ENCODE measurements at regions not wholly inside any gene's neighbourhood (a gene's known extent, or its start where the extent isn't known, plus 50 kb on each side); places are given as distances from the start of the nearest gene placed in this dataset.

DNA sequence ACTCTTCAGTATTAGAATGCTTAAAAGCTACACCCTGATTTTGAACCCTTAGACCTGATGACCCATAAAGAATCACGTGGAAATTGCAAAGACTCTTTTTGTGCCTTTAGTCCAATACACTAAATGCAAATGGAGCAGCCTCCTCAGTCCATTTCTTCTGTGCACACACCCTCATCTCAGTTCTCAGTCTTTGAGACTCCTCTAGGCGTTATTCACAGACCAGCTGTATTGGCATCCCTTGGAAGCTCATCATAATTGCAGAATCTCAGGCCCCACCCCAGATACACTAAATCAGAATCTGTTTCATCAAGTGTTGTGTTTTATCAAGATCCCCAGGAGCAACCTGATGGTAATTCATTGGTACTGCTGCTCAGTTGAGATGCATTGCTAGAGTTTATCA, 335.0 kb upstream of the ATP5MC3 start:
- Mint-ChIP-seq H3K4me3 (no peak overlapping the region), H3K4me1 (no peaks in the 10 kb centered on the region)
- TF ChIP-seq, protein P1, sequence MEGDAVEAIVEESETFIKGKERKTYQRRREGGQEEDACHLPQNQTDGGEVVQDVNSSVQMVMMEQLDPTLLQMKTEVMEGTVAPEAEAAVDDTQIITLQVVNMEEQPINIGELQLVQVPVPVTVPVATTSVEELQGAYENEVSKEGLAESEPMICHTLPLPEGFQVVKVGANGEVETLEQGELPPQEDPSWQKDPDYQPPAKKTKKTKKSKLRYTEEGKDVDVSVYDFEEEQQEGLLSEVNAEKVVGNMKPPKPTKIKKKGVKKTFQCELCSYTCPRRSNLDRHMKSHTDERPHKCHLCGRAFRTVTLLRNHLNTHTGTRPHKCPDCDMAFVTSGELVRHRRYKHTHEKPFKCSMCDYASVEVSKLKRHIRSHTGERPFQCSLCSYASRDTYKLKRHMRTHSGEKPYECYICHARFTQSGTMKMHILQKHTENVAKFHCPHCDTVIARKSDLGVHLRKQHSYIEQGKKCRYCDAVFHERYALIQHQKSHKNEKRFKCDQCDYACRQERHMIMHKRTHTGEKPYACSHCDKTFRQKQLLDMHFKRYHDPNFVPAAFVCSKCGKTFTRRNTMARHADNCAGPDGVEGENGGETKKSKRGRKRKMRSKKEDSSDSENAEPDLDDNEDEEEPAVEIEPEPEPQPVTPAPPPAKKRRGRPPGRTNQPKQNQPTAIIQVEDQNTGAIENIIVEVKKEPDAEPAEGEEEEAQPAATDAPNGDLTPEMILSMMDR (IDR thresholded peaks at IDR 0.05; ENCODE audit: unreplicated experiment in 3 of 3), result no peak

DNA sequence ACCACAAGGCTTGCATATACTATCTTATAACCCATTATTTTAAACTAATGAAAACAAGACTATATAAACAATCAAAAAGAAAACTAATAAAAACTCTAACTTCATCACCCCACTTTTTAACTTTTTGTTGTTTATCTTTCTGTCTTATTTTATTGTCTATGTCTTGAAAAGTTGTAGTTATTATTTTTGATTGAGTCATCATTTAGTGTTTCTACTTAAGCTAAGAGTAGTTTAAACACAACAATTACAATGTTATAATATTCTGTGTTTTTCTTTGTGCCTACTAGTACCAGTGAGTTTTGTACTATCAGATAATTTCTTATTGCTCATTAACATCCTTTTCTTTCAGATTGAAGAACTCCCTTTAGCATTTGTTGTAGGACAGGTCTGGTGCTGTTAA, 318.7 kb upstream of the ATP5MC3 start:
- Mint-ChIP-seq H3K9me3 (peaks cover 46% of the 10 kb centered on the region), H3K4me1 (no peaks in the 10 kb centered on the region), H3K36me3 (ENCODE audit: low read depth) (no peaks in the 10 kb centered on the region), H3K27me3 (ENCODE audit: low read depth) (peaks cover 3% of the 10 kb centered on the region), H3K27ac (no peak overlapping the region), H3K4me3 (no peak overlapping the region)
- TF ChIP-seq, protein P1 (IDR thresholded peaks at IDR 0.05; ENCODE audit: unreplicated experiment in 3 of 3), result no peak

More for the DNA sequence above, 335.0 kb upstream of the ATP5MC3 start:
- no peaks in the 10 kb centered on the region for H3K36me3 Mint-ChIP-seq (ENCODE audit: low read depth)
- no peak overlapping the region for H3K27ac Mint-ChIP-seq
- H3K9me3 Mint-ChIP-seq, result peaks cover 6% of the 10 kb centered on the region
- peaks cover 22% of the 10 kb centered on the region for H3K27me3 Mint-ChIP-seq (ENCODE audit: low read depth)

DNA sequence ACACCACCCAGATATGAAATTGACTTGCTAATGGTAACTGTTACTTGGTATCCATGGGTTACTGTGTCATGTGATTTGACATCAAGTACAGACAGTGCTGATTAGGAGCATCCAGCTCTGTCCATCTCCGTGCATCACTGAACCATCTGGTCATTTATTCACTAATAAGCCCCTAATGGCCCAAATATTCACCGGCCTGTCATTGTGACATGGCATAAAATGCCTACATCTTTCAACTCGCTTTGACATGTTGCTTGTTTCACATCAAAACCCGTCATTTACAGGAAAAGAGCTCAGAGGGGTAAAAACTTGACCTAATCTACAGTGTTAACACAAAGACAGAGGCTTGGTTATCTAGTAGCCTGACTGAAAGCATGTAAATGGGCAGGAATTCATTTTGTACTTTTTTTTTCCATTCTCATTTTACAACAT, 308.9 kb upstream of the ATP5MC3 start:
- peak overlapping the region in 1 of 3 experiments; percentile 26 for H3K27ac Mint-ChIP-seq
- TF ChIP-seq, protein P1 (IDR thresholded peaks at IDR 0.05; ENCODE audit: unreplicated experiment in 3 of 3), result no peak
- no peaks in the 10 kb centered on the region for H3K36me3 Mint-ChIP-seq (ENCODE audit: low read depth)
- H3K4me1 Mint-ChIP-seq, result no peaks in the 10 kb centered on the region
- no peaks in the 10 kb centered on the region for H3K27me3 Mint-ChIP-seq (ENCODE audit: low read depth)
- peaks cover 8% of the 10 kb centered on the region for H3K9me3 Mint-ChIP-seq
- H3K4me3 Mint-ChIP-seq, result no peak overlapping the region

DNA sequence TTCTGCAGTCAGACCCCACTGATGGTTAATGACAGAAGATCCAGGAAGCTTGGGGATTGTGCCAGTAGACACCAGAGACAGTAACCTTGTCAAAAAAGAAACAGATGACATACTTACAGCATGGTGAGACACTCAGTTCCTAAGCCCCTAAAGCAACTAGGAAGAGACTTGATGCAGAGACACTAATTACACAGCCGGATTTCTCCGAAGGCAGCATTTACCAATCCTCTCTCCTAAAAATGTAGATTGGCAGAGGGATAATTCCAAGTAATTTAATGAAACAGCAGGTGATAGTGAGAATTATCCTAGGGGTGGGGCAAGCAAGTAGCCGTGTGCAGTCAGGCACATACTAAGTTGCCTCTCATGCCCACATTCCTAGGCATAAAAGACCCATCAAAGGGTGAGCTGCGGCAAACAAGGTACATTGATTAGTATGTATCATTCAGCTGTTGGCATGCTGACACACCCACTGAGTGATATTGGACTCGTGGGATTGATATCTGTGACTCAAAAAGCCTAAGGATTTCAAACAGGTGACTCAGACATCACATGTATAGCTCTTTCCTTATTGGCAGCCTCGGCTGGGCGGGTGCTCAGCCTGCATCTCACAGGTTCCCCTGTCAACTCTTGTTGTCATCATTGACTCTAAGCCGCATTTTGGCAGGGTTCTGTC, 296.7 kb upstream of the ATP5MC3 start:
- Mint-ChIP-seq H3K36me3 (ENCODE audit: low read depth) (no peaks in the 10 kb centered on the region), H3K27me3 (ENCODE audit: low read depth) (peaks cover 5% of the 10 kb centered on the region), H3K4me1 (no peaks in the 10 kb centered on the region), H3K4me3 (no peak overlapping the region), H3K9me3 (no peaks in the 10 kb centered on the region), H3K27ac (no peak overlapping the region)
- TF ChIP-seq, protein P1 (IDR thresholded peaks at IDR 0.05; ENCODE audit: unreplicated experiment in 3 of 3), result no peak

DNA sequence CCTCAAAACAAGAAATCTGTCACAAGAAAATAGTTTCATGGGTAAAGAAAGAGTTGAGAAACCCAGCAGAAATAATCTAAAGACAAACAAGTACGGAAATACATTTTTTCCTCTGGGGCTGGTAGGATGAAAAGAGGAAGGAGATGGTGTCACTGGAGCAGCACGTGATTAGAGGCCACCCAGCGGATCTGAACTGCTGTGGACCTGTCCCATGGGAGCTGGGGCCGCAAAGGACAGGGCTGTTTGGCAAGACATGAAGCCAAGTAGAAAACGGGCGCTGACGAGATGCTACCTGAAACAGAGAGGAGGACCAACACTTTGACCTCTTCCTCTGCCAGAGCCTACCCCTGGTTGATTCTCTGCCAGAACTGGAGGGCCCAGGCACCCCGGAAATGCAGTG, 295.4 kb upstream of the ATP5MC3 start:
- Mint-ChIP-seq H3K27me3 (ENCODE audit: low read depth) (peaks cover 5% of the 10 kb centered on the region), H3K36me3 (ENCODE audit: low read depth) (no peaks in the 10 kb centered on the region), H3K4me1 (no peaks in the 10 kb centered on the region), H3K4me3 (no peak overlapping the region), H3K9me3 (no peaks in the 10 kb centered on the region), H3K27ac (no peak overlapping the region)
- TF ChIP-seq, protein P1 (IDR thresholded peaks at IDR 0.05; ENCODE audit: unreplicated experiment in 3 of 3), result no peak

DNA sequence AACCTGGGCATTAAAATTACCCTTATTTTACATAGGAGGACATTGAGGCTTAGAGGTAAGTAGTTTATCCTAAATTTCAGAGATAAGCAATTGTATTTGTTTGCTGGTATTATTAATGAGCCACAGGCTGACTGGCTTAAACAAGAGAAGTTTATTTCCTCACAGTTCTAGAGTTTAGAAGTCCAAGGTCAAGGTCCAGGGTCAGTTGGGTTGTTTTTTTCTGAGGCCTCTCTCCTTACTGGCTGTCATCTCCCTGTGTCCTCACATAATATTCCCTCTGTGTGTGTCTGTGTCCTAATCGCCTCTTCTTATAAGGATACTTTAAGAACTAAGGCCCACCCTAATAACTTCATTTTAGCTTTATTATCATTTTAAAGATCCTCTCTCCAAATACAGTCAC, 294.9 kb upstream of the ATP5MC3 start:
- Mint-ChIP-seq H3K27ac (no peak overlapping the region), H3K4me1 (no peaks in the 10 kb centered on the region), H3K4me3 (no peak overlapping the region), H3K27me3 (ENCODE audit: low read depth) (peaks cover 5% of the 10 kb centered on the region), H3K9me3 (no peaks in the 10 kb centered on the region), H3K36me3 (ENCODE audit: low read depth) (no peaks in the 10 kb centered on the region)
- TF ChIP-seq, protein P1 (IDR thresholded peaks at IDR 0.05; ENCODE audit: unreplicated experiment in 3 of 3), result no peak

Measured in nephron (organoid).